Suppressor macrophage (primary cell): ENCODE measurements at regions not wholly inside any gene's neighbourhood (a gene's known extent, or its start where the extent isn't known, plus 50 kb on each side); places are given as distances from the start of the nearest gene placed in this dataset.
"Not testable (repeated sequence)": the region's sequence is repeated elsewhere in the genome, so short reads cannot be mapped to it uniquely, and the experiment has no call there.

Experiments used
- DNase-seq, 4 experiments: peaks; one replicate each; pipeline ENCODE4 v3.0.0-alpha.2; 2020 to 2022

DNA sequence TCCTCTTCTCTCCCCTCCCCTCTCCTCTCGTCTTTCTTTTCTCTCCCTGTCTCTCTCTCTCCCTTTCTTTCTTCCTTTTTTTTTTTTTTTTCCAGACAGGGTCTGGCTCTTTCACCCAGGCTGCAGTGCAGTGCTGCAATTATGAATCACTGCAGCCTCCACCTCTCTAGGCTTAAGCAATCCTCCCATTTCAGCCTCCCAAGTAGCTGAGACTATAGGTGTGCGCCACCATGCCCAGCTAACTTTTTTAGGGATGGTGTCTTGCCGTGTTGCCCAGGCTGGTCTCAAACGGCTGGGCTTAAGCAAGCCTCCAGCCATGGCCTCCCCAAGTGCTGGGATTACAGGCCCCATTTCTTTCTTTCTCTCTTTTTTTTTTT lies 59.9 kb upstream of the NCOA3 start:
- no peak for DNase-seq

DNA sequence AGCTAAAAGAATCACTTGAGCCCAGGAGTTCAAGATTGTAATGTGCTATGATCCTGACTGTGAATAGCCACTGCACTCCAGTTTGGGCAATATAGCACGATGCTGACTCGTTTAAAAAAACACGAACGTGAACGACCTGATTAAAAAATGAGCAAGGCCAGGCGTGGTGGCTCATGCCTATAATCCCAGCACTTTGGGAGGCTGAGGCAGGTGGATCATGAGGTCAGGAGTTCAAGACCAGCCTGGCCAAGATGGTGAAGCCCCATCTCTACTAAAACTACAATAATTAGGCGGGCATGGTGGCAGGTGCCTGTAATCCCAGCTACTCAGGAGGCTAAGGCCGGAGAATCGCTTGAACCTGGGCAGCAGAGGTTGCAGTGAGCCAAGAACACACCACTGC lies 58.6 kb upstream of the NCOA3 start:
- not testable (repeated sequence) for DNase-seq

DNA sequence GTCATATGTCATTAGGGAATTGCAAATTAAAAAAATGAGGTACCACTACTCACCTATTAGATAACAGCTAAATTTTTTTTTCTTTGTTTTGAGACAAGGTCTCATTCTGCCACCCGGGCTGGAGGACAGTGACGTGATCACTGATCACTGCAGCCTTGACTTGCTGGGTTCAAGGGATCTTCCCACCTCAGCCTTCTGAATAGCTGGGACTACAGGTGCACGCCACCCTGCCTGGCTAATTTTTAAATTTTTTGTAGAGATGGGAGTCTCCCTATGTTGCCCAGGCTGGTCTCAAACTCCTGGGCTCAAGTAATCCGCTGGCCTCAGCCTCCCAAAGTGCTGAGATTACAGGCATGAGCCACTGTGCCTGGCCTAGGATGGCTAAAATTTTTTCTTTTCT lies 57.1 kb upstream of the NCOA3 start:
- no peak for DNase-seq

DNA sequence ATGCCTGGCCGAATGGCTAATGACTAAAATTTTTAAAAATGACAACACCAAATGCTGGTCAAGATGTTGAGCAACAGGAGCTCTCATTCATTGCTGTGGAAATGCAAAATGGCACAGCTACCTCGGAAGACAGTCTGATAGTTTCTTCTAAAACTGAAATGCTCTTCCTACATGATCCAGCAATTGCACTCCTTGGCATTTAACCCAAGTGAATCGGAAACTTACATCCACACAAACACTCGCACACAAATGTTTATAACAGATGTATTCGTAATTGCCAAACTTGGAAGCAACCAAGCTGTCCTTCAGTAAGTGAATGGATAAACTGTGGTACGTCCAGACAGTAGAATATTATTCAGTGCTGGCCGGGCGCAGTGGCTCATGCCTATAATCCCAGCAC lies 56.4 kb upstream of the NCOA3 start:
- no peak for DNase-seq

DNA sequence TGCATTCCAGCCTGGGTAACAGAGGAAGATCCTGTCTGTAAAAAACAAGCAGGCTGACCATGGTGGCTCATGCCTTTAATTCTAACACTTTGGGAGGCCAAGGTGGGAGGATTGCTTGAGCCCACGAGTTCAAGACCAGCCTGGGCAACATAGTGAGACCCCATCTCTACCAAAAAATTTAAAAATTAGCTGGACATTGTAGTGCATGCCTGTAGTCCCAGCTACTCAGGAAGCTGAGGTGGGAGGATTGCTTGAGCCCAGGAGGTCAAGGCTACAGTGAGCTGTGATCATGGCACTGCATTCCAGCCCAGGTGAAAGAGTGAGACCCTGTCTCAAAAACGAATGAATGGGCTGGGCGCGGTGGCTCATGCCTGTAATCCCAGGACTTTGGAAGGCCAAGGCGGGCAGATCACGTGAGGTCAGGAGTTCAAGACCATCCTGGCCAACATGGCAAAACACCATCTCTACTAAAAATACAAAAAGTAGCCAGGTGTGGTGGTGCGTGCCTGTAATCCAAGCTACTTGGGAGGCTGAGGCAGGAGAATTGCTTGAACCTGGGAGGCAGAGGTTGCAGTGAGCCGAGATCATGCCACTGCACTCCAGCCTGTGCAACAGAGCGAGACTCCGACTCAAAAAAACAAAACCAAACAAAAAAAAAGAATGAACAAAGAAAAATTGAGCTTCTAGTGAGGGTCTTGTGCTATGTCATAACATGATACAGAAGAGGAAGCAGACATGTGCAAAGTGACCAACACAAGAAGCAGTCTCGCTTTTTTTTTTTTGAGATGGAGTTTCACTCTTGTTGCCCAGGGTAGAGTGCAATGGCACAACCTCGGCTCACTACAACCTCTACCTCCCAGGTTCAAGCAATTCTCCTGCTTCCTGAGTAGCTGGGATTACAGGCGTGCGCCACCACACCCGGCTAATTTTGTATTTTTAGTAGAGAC lies 54.1 kb upstream of the NCOA3 start:
- DNase-seq, result not testable (repeated sequence)

DNA sequence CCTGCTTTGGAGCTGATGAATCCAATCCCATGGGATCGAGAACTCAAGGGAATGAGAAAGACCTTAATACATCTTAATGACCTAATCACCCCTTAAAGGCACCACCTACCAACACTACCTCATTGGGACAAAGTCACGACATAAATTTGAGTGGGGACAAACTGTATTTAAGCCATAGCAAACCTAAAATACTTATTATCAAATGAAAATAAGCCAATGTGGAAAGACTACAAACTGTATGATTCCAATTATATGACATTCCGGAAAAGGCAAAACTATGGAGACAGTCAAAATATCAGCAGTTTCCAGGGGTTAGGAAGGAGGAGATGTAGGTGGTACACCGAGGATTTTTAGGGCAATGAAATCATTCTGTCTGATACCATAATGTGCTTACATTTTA lies 53.3 kb upstream of the NCOA3 start:
- no peak for DNase-seq

DNA sequence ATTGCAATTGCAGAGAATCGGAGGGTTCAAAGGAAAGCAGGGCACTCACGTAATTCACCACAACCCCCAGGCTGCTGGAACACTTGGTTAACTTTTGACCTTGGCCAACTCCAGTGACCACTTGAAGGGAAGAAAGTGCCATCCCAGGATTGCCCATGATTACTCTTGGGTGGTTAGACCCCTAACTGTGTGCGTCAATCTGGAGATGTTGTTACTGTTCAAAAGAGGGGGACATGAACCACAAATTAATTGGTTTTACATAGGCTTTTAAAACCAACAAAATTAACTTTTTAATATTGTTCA lies 50.1 kb upstream of the NCOA3 start:
- DNase-seq, result no peak
